ENCODE measurements at regions not wholly inside any gene's neighbourhood (a gene's known extent, or its start where the extent isn't known, plus 50 kb on each side); places are given as distances from the start of the nearest gene placed in this dataset.

- no peak for TF ChIP-seq CTCF (conservative IDR thresholded peaks at IDR 0.05; ENCODE audit: control insufficient read depth, insufficient read depth, low read depth, low read length)
- no peak overlapping the region for H3K4me3 ChIP-seq (ENCODE audit: control insufficient read depth, low read depth, low read length)
- DNase-seq (ENCODE audit: low read depth) = no peak
These were observed 66.3 kb downstream of the SIK1 start for GRCh38 chr21:43360441-43361126.

- DNase-seq (ENCODE audit: low read depth) = no peak
- H3K4me3 ChIP-seq (ENCODE audit: control insufficient read depth, low read depth, low read length) = no peak overlapping the region
- TF ChIP-seq CTCF (conservative IDR thresholded peaks at IDR 0.05; ENCODE audit: control insufficient read depth, insufficient read depth, low read depth, low read length) = no peak
These were observed 67.8 kb downstream of the SIK1 start for GRCh38 chr21:43358940-43359822.

- TF ChIP-seq CTCF (conservative IDR thresholded peaks at IDR 0.05; ENCODE audit: control insufficient read depth, insufficient read depth, low read depth, low read length) = no peak
- H3K4me3 ChIP-seq (ENCODE audit: control insufficient read depth, low read depth, low read length) = no peak overlapping the region
- DNase-seq (ENCODE audit: low read depth) = no peak
These were observed 69.1 kb downstream of the SIK1 start for GRCh38 chr21:43357715-43358430.

GRCh38 chr21:43355925-43356289 is 71.0 kb downstream of the SIK1 start:
- no peak overlapping the region for H3K4me3 ChIP-seq (ENCODE audit: control insufficient read depth, low read depth, low read length)
- TF ChIP-seq CTCF (conservative IDR thresholded peaks at IDR 0.05; ENCODE audit: control insufficient read depth, insufficient read depth, low read depth, low read length) = no peak
- no peak for DNase-seq (ENCODE audit: low read depth)

- no peak for TF ChIP-seq CTCF (conservative IDR thresholded peaks at IDR 0.05; ENCODE audit: control insufficient read depth, insufficient read depth, low read depth, low read length)
- no peak overlapping the region for H3K4me3 ChIP-seq (ENCODE audit: control insufficient read depth, low read depth, low read length)
- DNase-seq (ENCODE audit: low read depth) = no peak
These were observed 71.5 kb downstream of the SIK1 start for GRCh38 chr21:43355266-43355924.

- no peak overlapping the region for H3K4me3 ChIP-seq (ENCODE audit: control insufficient read depth, low read depth, low read length)
- DNase-seq (ENCODE audit: low read depth) = no peak
- no peak for TF ChIP-seq CTCF (conservative IDR thresholded peaks at IDR 0.05; ENCODE audit: control insufficient read depth, insufficient read depth, low read depth, low read length)
These were observed 72.3 kb downstream of the SIK1 start for GRCh38 chr21:43354666-43355065.
